CD14-positive monocyte (primary cell): ENCODE measurements at regions not wholly inside any gene's neighbourhood (a gene's known extent, or its start where the extent isn't known, plus 50 kb on each side); places are given as distances from the start of the nearest gene placed in this dataset.

Source experiments
- DNase-seq, 3 donors: peaks; one replicate each; pipeline ENCODE4 v3.0.0-alpha.2; 2011 to 2022
- H2AFZ ChIP-seq: 2 replicates; pipeline ENCODE4 v1.6.0; 2012; ENCODE audit warnings: mild to moderate bottlenecking, low read depth, low read length, inconsistent platforms; ENCODE audit not compliant: insufficient read depth, poor library complexity, severe bottlenecking
- H3K27ac ChIP-seq, 2 donors: 1 replicate in 1 of 2; 2 replicates in 1 of 2; pipeline ENCODE4 v1.5.1; 2012 to 2013; ENCODE audit warnings: low read length in 2 of 2, control low read depth in 1 of 2, inconsistent platforms in 1 of 2, low read depth in 1 of 2, mild to moderate bottlenecking in 1 of 2
- H3K27me3 ChIP-seq, 2 donors: one replicate each; pipeline versions ENCODE4 v1.6.0 to v1.6.1; 2011 to 2013; ENCODE audit warnings: low read length in 2 of 2; ENCODE audit not compliant: control insufficient read depth in 2 of 2, insufficient read depth in 2 of 2
- H3K36me3 ChIP-seq, 2 donors: replicated peaks in 1 of 2; 1 replicate in 1 of 2; 2 replicates in 1 of 2; pipeline versions ENCODE4 v1.5.1 to v1.6.1; 2012 to 2013; ENCODE audit warnings: low read length in 2 of 2, control low read depth in 1 of 2, inconsistent platforms in 1 of 2, mild to moderate bottlenecking in 1 of 2; ENCODE audit not compliant: insufficient read depth in 2 of 2, control insufficient read depth in 1 of 2
- H3K4me1 ChIP-seq, 2 donors: 1 replicate in 1 of 2; 2 replicates in 1 of 2; pipeline versions ENCODE4 v1.5.1 to v1.6.1; 2012 to 2013; ENCODE audit warnings: low read length in 2 of 2, control low read depth in 1 of 2, inconsistent platforms in 1 of 2, mild to moderate bottlenecking in 1 of 2, moderate library complexity in 1 of 2; ENCODE audit not compliant: insufficient read depth in 2 of 2, control insufficient read depth in 1 of 2
- H3K4me2 ChIP-seq: replicated peaks from 2 replicates; pipeline ENCODE3; 2012; ENCODE audit warnings: low read length, moderate library complexity, mild to moderate bottlenecking; ENCODE audit not compliant: poor library complexity, severe bottlenecking; ENCODE audit errors: extremely low read depth
- H3K4me3 ChIP-seq, 3 experiments: fragments of 200-600 bp in 1 of 3; sonication (generic) in 1 of 3; replicated peaks in 1 of 3; 1 replicate in 2 of 3; 2 replicates in 1 of 3; pipeline ENCODE4 v1.5.1; 2011 to 2013; ENCODE audit warnings: low read length in 3 of 3, mild to moderate bottlenecking in 3 of 3, control low read depth in 2 of 3, low read depth in 2 of 3, inconsistent platforms in 1 of 3, moderate library complexity in 1 of 3
- H3K79me2 ChIP-seq: 2 replicates; pipeline ENCODE4 v1.6.0; 2012; ENCODE audit warnings: mild to moderate bottlenecking, control low read depth, inconsistent platforms, low read length, moderate library complexity; ENCODE audit not compliant: insufficient read depth
- H3K9ac ChIP-seq: 2 replicates; pipeline ENCODE4 v1.6.0; 2017; ENCODE audit warnings: low read length, mild to moderate bottlenecking; ENCODE audit not compliant: insufficient read depth, poor library complexity, severe bottlenecking
- H3K9me3 ChIP-seq, 2 donors: replicated peaks in 1 of 2; 1 replicate in 1 of 2; 2 replicates in 1 of 2; pipeline versions ENCODE4 v1.5.1 to v1.6.1; 2012 to 2013; ENCODE audit warnings: low read length in 2 of 2, control low read depth in 1 of 2; ENCODE audit not compliant: control insufficient read depth in 1 of 2, insufficient read depth in 1 of 2
- H4K20me1 ChIP-seq: 2 replicates; pipeline ENCODE4 v1.6.0; 2012; ENCODE audit warnings: mild to moderate bottlenecking, low read length, control low read depth, moderate library complexity; ENCODE audit not compliant: insufficient read depth
- H3K27ac Mint-ChIP-seq, 7 donors: one replicate each; pipeline ENCODE4 v1.8.0; 2020; ENCODE audit warnings: mild to moderate bottlenecking in 7 of 7, mixed read lengths in 7 of 7, moderate library complexity in 6 of 7, inconsistent platforms in 2 of 7
- H3K27me3 Mint-ChIP-seq, 3 donors: one replicate each; pipeline ENCODE4 v1.8.0; 2021 to 2022; ENCODE audit warnings: low read depth in 3 of 3, mild to moderate bottlenecking in 3 of 3, mixed read lengths in 3 of 3, moderate library complexity in 3 of 3, inconsistent platforms in 1 of 3
- H3K36me3 Mint-ChIP-seq, 2 donors: one replicate each; pipeline ENCODE4 v1.8.0; 2020; ENCODE audit warnings: mixed read lengths in 2 of 2, inconsistent platforms in 1 of 2, mild to moderate bottlenecking in 1 of 2
- H3K4me1 Mint-ChIP-seq: one replicate; pipeline ENCODE4 v1.8.0; 2020; ENCODE audit warnings: mild to moderate bottlenecking, mixed read lengths
- H3K4me3 Mint-ChIP-seq, 2 donors: one replicate each; pipeline ENCODE4 v1.8.0; 2020; ENCODE audit warnings: mild to moderate bottlenecking in 2 of 2, mixed read lengths in 2 of 2, moderate library complexity in 1 of 2
- H3K9me3 Mint-ChIP-seq, 7 donors: one replicate each; pipeline ENCODE4 v1.8.0; 2020 to 2022; ENCODE audit warnings: mixed read lengths in 7 of 7, mild to moderate bottlenecking in 6 of 7, moderate library complexity in 6 of 7, inconsistent platforms in 2 of 7
- CTCF ChIP-seq: fragments of 200-600 bp; IDR thresholded peaks from one replicate; pipeline ENCODE4 v1.8.0; 2022; ENCODE audit warnings: antibody characterized with exemption, mild to moderate bottlenecking
- WGBS: methylation state at CpG from one replicate; pipeline ENCODE4 v1.1.5; 2013; ENCODE audit warnings: missing lambda C conversion rate; ENCODE audit not compliant: insufficient coverage; 5-methylcytosine and 5-hydroxymethylcytosine counted together
- intact Hi-C, 2 donors: fragments of 100-400 bp; cut with micrococcal nuclease; formaldehyde crosslinking; loops; one replicate each; pipeline versions ENCODE4 v1.15.0 to v1.15.1; 2023

- Histone ChIP-seq H3K4me1 (no peaks in the 10 kb centered on the region), H4K20me1 (no peaks in the 10 kb centered on the region), H3K27ac (no peak overlapping the region), H3K4me2 (no peak overlapping the region), H3K9me3 (no peaks in the 10 kb centered on the region), H3K9ac (no peak overlapping the region), H3K27me3 (no peaks in the 10 kb centered on the region), H3K79me2 (no peaks in the 10 kb centered on the region), H3K4me3 (no peak overlapping the region), H2AFZ (no peak overlapping the region), H3K36me3 (no peaks in the 10 kb centered on the region)
- Mint-ChIP-seq H3K27me3 (no peaks in the 10 kb centered on the region), H3K4me1 (peaks cover 10% of the 10 kb centered on the region), H3K4me3 (no peak overlapping the region), H3K36me3 (no peaks in the 10 kb centered on the region), H3K9me3 (peaks cover 0 to 6% (median 2%) of the 10 kb centered on the region in 7 donors), H3K27ac (peak overlapping the region in 1 of 7 donors; percentile 16)
- peak in 2 of 3 donors; percentile 20 to 52 for DNase-seq
- intact Hi-C loops, result no loop called here
- 83% methylated on average over 2 of the region's 3 CpGs for WGBS
- no peak for TF ChIP-seq CTCF
Observed at GRCh38 chr6:139973669-139974344, 599.4 kb upstream of the CITED2 start.

- no peak for TF ChIP-seq CTCF
- Histone ChIP-seq H3K9me3 (no peaks in the 10 kb centered on the region), H4K20me1 (no peaks in the 10 kb centered on the region), H3K4me2 (no peak overlapping the region), H3K27me3 (no peaks in the 10 kb centered on the region), H3K4me3 (no peak overlapping the region), H3K79me2 (no peaks in the 10 kb centered on the region), H3K9ac (no peak overlapping the region), H3K4me1 (no peaks in the 10 kb centered on the region), H2AFZ (no peak overlapping the region), H3K27ac (no peak overlapping the region), H3K36me3 (no peaks in the 10 kb centered on the region)
- peaks cover 0 to 6% (median 2%) of the 10 kb centered on the region in 7 donors for H3K9me3 Mint-ChIP-seq
- WGBS, result 100% methylated on average over 1 of the region's 2 CpGs
- peaks cover 10% of the 10 kb centered on the region for H3K4me1 Mint-ChIP-seq
- H3K4me3 Mint-ChIP-seq, result no peak overlapping the region
- no peaks in the 10 kb centered on the region for H3K27me3 Mint-ChIP-seq
- intact Hi-C loops, result no loop called here
- H3K27ac Mint-ChIP-seq, result no peak overlapping the region
- no peaks in the 10 kb centered on the region for H3K36me3 Mint-ChIP-seq
- no peak for DNase-seq
Observed at GRCh38 chr6:139972116-139972515, 597.7 kb upstream of the CITED2 start.
